ENCODE measurements at regions not wholly inside any gene's neighbourhood (a gene's known extent, or its start where the extent isn't known, plus 50 kb on each side); places are given as distances from the start of the nearest gene placed in this dataset.

DNA sequence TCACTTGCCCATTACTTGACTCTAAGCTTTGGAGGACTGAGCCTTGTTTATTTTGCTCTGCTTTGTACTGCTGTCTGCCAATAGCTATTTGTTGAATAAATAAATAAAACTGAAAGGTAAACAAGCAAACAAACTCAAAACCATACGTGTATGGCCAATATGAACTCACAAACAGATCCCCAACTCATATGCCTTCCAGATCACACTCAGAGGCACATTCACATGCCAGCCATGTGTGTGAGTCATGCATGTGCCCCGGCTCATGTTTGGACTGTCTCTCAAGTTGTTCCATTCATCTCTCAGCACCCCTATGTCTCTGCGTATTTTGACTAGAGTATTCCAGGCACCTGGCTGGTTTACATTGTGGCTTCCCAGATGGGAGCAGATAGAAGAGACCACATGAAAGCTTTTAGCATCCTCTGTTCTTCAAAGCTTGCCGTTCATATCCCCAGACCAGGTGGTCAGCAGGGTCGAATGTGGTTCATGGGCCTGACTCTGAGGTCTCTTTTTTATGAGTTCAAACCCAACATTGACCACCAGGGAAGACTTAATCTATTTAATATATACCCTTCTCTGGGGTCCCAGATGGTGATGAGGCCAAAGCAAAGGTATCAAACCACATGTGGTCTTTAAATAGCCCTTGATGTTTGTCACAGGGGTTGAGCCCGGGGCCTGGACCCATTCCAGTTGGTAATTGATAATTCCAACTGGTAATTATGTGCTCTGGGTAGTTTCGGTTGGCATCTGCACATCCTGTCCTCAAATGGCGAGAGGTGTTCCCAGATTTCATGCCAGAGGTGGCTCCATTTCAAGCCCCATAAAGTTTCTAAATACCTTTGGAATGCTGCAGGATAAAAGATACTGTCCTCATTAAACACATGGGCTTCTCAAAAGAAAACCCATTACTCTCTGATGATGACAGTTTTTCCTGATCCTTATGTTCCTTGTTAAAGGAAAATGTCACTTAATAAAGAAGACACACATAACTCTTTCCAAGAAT lies 287.3 kb upstream of the MAF start:
- no peak for TF ChIP-seq POLR2A (IDR thresholded peaks at IDR 0.05)
- TF ChIP-seq CTCF (IDR thresholded peaks at IDR 0.05) = no peak

All from lower leg skin (tissue), 3 donors.